ENCODE measurements at regions not wholly inside any gene's neighbourhood (a gene's known extent, or its start where the extent isn't known, plus 50 kb on each side); places are given as distances from the start of the nearest gene placed in this dataset.
"Not testable (repeated sequence)": the region's sequence is repeated elsewhere in the genome, so short reads cannot be mapped to it uniquely, and the experiment has no call there.

DNA sequence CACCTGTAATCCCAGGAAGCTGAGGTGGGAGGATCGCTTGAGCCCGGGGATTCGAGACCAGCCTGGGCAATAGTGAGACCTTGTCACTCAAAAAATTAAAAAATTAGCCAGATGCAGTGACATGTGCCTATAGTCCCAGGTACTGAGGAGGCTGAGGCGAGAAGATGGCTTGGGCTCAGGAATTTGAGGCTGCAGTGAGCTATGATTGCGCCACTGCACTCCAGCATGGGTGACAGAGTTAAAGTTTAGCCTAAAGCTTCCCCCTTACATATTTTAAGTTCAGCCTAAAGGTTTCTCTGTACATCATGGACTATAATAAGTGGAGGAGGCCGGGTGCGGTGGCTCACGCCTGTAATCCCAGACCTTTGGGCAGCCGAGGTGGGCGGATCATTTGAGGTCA lies 70.1 kb downstream of the SPRING1 start:
- DNase-seq (no peak), ATAC-seq (ENCODE audit: poor library complexity) (no peak)
- no peak overlapping the region for H3K27ac Mint-ChIP-seq
- Histone ChIP-seq H3K27me3 (ENCODE audit: control insufficient read depth in 1 of 2, insufficient read depth in 2 of 2, low read length in 2 of 2) (no peaks in the 10 kb centered on the region), H3K9me3 (ENCODE audit: control insufficient read depth in 1 of 2, insufficient read depth in 1 of 2, low read length in 2 of 2) (no peaks in the 10 kb centered on the region), H3K4me3 (ENCODE audit: low read length) (no peak overlapping the region), H3K27ac (ENCODE audit: low read depth in 1 of 2, low read length in 2 of 2) (no peak overlapping the region), H3K36me3 (ENCODE audit: insufficient read depth, low read length) (no peaks in the 10 kb centered on the region), H3K4me1 (ENCODE audit: insufficient read depth, low read length) (no peaks in the 10 kb centered on the region)
- H3K36me3 Mint-ChIP-seq (ENCODE audit: low read depth) = no peaks in the 10 kb centered on the region
- intact Hi-C loops (cut with DNase I, micrococcal nuclease) = no loop called here
- no peak overlapping the region for H3K4me3 Mint-ChIP-seq
- H3K9me3 Mint-ChIP-seq = no peaks in the 10 kb centered on the region
- H3K27me3 Mint-ChIP-seq = peaks cover 2% of the 10 kb centered on the region
- H3K4me1 Mint-ChIP-seq (ENCODE audit: low read depth) = peaks cover 10% of the 10 kb centered on the region
- ChIA-PET CTCF (no interaction called here), POLR2A (no interaction called here)
- TF ChIP-seq, protein P1, sequence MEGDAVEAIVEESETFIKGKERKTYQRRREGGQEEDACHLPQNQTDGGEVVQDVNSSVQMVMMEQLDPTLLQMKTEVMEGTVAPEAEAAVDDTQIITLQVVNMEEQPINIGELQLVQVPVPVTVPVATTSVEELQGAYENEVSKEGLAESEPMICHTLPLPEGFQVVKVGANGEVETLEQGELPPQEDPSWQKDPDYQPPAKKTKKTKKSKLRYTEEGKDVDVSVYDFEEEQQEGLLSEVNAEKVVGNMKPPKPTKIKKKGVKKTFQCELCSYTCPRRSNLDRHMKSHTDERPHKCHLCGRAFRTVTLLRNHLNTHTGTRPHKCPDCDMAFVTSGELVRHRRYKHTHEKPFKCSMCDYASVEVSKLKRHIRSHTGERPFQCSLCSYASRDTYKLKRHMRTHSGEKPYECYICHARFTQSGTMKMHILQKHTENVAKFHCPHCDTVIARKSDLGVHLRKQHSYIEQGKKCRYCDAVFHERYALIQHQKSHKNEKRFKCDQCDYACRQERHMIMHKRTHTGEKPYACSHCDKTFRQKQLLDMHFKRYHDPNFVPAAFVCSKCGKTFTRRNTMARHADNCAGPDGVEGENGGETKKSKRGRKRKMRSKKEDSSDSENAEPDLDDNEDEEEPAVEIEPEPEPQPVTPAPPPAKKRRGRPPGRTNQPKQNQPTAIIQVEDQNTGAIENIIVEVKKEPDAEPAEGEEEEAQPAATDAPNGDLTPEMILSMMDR (IDR thresholded peaks at IDR 0.05) = no peak

DNA sequence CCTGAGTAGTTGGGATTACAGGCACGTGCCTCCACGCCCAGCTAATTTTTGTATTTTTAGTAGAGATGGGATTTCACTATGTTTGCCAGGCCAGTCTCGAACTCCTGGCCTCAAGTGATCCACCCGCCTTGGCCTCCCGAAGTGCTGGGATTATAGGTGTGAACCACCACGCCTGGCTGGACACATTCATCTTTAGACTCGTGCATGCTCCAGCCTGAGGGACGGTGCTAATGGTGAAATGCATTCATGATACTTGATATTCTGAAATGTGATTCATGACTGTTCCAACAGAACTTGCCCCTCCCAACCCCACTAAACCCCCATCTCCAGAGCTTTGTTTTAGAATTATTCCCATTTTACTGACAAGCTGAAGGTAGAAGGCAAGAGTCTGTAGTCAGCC lies 71.0 kb downstream of the SPRING1 start:
- POLR2A ChIA-PET; H3K4me1 Mint-ChIP-seq (ENCODE audit: low read depth): not testable (repeated sequence)

DNA sequence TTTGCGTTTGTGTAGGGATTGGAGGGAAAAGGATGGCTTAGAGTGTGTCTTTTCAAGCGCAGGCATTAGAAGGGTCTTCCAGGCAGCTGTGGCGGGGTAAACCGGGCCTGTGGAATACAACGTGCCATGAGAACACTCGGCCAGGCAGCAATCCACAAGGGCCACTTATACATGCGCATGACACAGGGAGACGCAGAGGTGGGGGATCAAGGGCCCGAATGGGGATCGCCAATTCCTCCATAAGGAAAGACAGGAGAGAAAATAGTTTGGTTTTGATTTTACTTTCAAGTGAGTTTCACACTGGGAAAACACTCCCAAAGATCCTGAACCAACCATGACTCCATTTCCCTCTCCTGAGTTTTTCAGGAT lies 71.6 kb downstream of the SPRING1 start:
- ChIA-PET CTCF (no interaction called here), POLR2A (no interaction called here)
- H3K4me1 ChIP-seq (ENCODE audit: insufficient read depth, low read length) = no peaks in the 10 kb centered on the region

More for the DNA sequence above, 71.0 kb downstream of the SPRING1 start:
- ATAC-seq (ENCODE audit: poor library complexity); CTCF ChIA-PET; H3K9me3 ChIP-seq (ENCODE audit: control insufficient read depth in 1 of 2, insufficient read depth in 1 of 2, low read length in 2 of 2); intact Hi-C loops (cut with DNase I, micrococcal nuclease); H3K27me3 ChIP-seq (ENCODE audit: control insufficient read depth in 1 of 2, insufficient read depth in 2 of 2, low read length in 2 of 2); H3K36me3 ChIP-seq (ENCODE audit: insufficient read depth, low read length); H3K27ac Mint-ChIP-seq; H3K27me3 Mint-ChIP-seq; H3K27ac ChIP-seq (ENCODE audit: low read depth in 1 of 2, low read length in 2 of 2); H3K4me3 ChIP-seq (ENCODE audit: low read length); H3K4me3 Mint-ChIP-seq; H3K4me1 ChIP-seq (ENCODE audit: insufficient read depth, low read length); DNase-seq; H3K36me3 Mint-ChIP-seq (ENCODE audit: low read depth); H3K9me3 Mint-ChIP-seq: not testable (repeated sequence)

More for the DNA sequence above, 71.6 kb downstream of the SPRING1 start:
- no peaks in the 10 kb centered on the region for H3K9me3 Mint-ChIP-seq
- Histone ChIP-seq H3K27ac (ENCODE audit: low read depth in 1 of 2, low read length in 2 of 2) (no peak overlapping the region), H3K36me3 (ENCODE audit: insufficient read depth, low read length) (no peaks in the 10 kb centered on the region), H3K27me3 (ENCODE audit: control insufficient read depth in 1 of 2, insufficient read depth in 2 of 2, low read length in 2 of 2) (no peaks in the 10 kb centered on the region), H3K9me3 (ENCODE audit: control insufficient read depth in 1 of 2, insufficient read depth in 1 of 2, low read length in 2 of 2) (no peaks in the 10 kb centered on the region), H3K4me3 (ENCODE audit: low read length) (no peak overlapping the region)
- no peaks in the 10 kb centered on the region for H3K4me1 Mint-ChIP-seq (ENCODE audit: low read depth)
- H3K4me3 Mint-ChIP-seq = no peak overlapping the region
- no peak for DNase-seq
- H3K27ac Mint-ChIP-seq = no peak overlapping the region
- peaks cover 3% of the 10 kb centered on the region for H3K27me3 Mint-ChIP-seq
- TF ChIP-seq, protein P1 (IDR thresholded peaks at IDR 0.05) = no peak
- no peaks in the 10 kb centered on the region for H3K36me3 Mint-ChIP-seq (ENCODE audit: low read depth)
- ATAC-seq (ENCODE audit: poor library complexity) = no peak
- intact Hi-C loops (cut with DNase I, micrococcal nuclease) = no loop called here

Measured in CD4-positive, alpha-beta T cell (primary cell).